ENCODE measurements at regions not wholly inside any gene's neighbourhood (a gene's known extent, or its start where the extent isn't known, plus 50 kb on each side); places are given as distances from the start of the nearest gene placed in this dataset.

DNA sequence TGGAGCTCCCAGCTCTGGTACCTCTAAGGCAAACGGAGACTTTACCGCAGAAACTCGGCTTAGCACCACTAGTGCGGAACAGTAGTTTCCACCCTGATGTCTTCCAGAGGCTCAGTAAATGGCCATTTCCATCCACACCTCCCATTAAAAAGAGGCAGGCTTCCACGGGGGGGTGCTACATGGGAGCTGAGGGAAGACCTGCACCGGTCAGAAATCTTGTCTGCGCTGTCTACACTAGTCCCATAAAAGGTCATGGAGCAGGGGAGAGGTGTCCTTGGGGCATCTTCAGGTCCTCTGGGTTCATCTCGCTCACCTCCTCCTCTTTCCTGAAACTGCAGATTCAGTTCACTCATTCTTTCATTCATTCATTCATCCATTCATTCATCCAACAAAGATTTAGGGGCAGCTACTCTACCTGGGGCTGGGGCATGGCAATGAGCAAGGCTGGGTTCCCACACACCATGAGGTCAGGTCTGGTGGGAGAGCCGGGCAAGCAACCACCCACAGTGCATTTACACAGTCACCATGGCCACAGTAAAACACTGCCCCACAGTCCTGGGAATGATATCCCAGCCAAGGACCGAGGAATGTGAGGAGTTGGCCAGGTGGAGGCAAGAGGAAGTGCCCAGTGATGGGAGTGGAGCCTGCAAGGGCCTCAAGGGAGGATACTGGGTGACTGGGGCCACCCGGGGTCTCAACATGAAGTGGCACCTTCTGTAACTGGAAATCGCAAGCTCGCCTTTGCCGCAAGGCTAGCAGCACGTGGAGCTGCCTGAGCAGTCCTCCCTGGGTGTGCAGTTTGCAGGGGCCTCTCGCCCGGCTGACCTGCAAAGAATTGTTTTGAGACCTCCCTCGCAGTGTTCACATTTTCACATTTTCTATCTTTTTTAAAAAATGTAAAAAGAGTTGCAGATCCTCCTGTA, 180.2 kb upstream of the RAB6C start:
- H3K9me3 ChIP-seq (ENCODE audit: severe bottlenecking), result no peaks in the 10 kb centered on the region
- TF ChIP-seq, protein P1, sequence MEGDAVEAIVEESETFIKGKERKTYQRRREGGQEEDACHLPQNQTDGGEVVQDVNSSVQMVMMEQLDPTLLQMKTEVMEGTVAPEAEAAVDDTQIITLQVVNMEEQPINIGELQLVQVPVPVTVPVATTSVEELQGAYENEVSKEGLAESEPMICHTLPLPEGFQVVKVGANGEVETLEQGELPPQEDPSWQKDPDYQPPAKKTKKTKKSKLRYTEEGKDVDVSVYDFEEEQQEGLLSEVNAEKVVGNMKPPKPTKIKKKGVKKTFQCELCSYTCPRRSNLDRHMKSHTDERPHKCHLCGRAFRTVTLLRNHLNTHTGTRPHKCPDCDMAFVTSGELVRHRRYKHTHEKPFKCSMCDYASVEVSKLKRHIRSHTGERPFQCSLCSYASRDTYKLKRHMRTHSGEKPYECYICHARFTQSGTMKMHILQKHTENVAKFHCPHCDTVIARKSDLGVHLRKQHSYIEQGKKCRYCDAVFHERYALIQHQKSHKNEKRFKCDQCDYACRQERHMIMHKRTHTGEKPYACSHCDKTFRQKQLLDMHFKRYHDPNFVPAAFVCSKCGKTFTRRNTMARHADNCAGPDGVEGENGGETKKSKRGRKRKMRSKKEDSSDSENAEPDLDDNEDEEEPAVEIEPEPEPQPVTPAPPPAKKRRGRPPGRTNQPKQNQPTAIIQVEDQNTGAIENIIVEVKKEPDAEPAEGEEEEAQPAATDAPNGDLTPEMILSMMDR (IDR thresholded peaks at IDR 0.05; ENCODE audit: poor library complexity, severe bottlenecking), result no peak
- H3K36me3 ChIP-seq (ENCODE audit: low read depth), result no peaks in the 10 kb centered on the region
- H3K27me3 ChIP-seq (ENCODE audit: insufficient read depth, poor library complexity, severe bottlenecking), result no peaks in the 10 kb centered on the region
- no peak overlapping the region for H3K4me3 ChIP-seq (ENCODE audit: severe bottlenecking)
- H3K27ac ChIP-seq (ENCODE audit: poor library complexity, severe bottlenecking), result no peak overlapping the region
- DNase-seq (ENCODE audit: low spot score), result no peak
- no peak for ATAC-seq (ENCODE audit: low read depth)
- peaks cover 6% of the 10 kb centered on the region for H3K4me1 ChIP-seq (ENCODE audit: insufficient read depth, poor library complexity, severe bottlenecking)

DNA sequence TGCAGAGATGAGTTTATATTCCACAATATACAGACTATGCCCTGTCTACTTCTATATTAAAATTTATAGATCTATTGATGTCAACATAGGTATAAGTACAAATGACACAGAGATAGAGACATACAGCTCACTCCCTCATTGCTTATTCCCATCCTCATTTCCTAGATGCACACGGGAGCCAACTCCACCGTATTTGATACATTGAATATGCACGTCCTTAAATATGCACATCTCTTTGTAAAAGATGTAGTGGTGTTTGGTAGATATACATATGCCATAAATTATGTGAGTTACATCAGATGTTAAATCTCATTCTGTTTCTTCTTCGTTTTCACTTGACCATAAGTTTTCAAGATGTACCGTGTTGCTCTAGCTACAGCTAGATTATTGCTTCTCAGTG, 179.2 kb upstream of the RAB6C start:
- no peak overlapping the region for H3K27ac ChIP-seq (ENCODE audit: poor library complexity, severe bottlenecking)
- TF ChIP-seq, protein P1 (IDR thresholded peaks at IDR 0.05; ENCODE audit: poor library complexity, severe bottlenecking), result no peak
- DNase-seq (ENCODE audit: low spot score) (no peak), ATAC-seq (ENCODE audit: low read depth) (no peak)
- H3K27me3 ChIP-seq (ENCODE audit: insufficient read depth, poor library complexity, severe bottlenecking), result no peaks in the 10 kb centered on the region
- H3K9me3 ChIP-seq (ENCODE audit: severe bottlenecking), result no peaks in the 10 kb centered on the region
- H3K4me1 ChIP-seq (ENCODE audit: insufficient read depth, poor library complexity, severe bottlenecking), result peaks cover 6% of the 10 kb centered on the region
- no peaks in the 10 kb centered on the region for H3K36me3 ChIP-seq (ENCODE audit: low read depth)
- no peak overlapping the region for H3K4me3 ChIP-seq (ENCODE audit: severe bottlenecking)

DNA sequence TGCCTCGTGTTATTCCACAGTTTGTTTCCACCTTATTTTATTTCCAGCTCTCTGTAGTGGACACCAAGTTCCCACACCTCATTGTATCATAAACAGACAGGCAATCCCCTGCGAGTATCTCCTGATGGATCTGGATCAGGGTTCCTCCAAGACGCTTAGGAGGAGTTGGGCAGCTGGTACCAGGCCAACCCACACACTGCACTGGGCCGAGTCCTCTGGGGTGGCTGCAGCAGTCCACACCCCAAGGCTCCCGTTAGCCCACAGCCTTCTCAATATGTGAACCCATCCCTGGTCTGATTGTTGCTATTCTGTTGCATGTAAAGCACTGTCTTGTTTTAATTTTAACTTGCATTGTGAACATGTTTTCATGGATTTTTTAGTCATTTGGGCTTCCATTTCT, 178.8 kb upstream of the RAB6C start:
- no peaks in the 10 kb centered on the region for H3K27me3 ChIP-seq (ENCODE audit: insufficient read depth, poor library complexity, severe bottlenecking)
- TF ChIP-seq, protein P1 (IDR thresholded peaks at IDR 0.05; ENCODE audit: poor library complexity, severe bottlenecking), result no peak
- DNase-seq (ENCODE audit: low spot score), result no peak

DNA sequence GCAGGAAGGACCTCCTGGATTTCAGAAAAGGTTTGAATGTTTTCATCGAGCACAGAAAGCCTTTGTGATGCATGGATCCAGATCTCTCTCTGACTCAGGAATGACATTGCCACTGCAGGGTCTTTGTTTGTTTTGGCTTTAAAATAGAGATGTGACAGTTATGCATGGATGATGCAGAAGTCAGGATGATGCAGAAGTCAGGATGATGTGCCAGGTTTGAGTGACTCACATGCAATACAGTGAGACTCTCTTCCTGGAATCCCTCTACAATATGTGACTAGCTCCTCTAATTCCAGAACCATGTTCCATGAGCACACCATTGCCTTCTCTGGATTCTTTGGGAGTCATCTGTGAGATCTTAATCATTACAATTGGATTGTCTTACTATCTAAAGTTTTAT, 177.9 kb upstream of the RAB6C start:
- Histone ChIP-seq H3K4me1 (ENCODE audit: insufficient read depth, poor library complexity, severe bottlenecking) (peaks cover 6% of the 10 kb centered on the region), H3K27me3 (ENCODE audit: insufficient read depth, poor library complexity, severe bottlenecking) (no peaks in the 10 kb centered on the region), H3K27ac (ENCODE audit: poor library complexity, severe bottlenecking) (no peak overlapping the region), H3K9me3 (ENCODE audit: severe bottlenecking) (no peaks in the 10 kb centered on the region), H3K36me3 (ENCODE audit: low read depth) (no peaks in the 10 kb centered on the region), H3K4me3 (ENCODE audit: severe bottlenecking) (no peak overlapping the region)
- peak; percentile 78 for ATAC-seq (ENCODE audit: low read depth)
- DNase-seq (ENCODE audit: low spot score), result no peak
- TF ChIP-seq, protein P1 (IDR thresholded peaks at IDR 0.05; ENCODE audit: poor library complexity, severe bottlenecking), result no peak

More for the DNA sequence above, 178.8 kb upstream of the RAB6C start:
- no peaks in the 10 kb centered on the region for H3K9me3 ChIP-seq (ENCODE audit: severe bottlenecking)
- H3K4me1 ChIP-seq (ENCODE audit: insufficient read depth, poor library complexity, severe bottlenecking), result peaks cover 6% of the 10 kb centered on the region
- no peak overlapping the region for H3K27ac ChIP-seq (ENCODE audit: poor library complexity, severe bottlenecking)
- no peak overlapping the region for H3K4me3 ChIP-seq (ENCODE audit: severe bottlenecking)
- no peaks in the 10 kb centered on the region for H3K36me3 ChIP-seq (ENCODE audit: low read depth)
- no peak for ATAC-seq (ENCODE audit: low read depth)

DNA sequence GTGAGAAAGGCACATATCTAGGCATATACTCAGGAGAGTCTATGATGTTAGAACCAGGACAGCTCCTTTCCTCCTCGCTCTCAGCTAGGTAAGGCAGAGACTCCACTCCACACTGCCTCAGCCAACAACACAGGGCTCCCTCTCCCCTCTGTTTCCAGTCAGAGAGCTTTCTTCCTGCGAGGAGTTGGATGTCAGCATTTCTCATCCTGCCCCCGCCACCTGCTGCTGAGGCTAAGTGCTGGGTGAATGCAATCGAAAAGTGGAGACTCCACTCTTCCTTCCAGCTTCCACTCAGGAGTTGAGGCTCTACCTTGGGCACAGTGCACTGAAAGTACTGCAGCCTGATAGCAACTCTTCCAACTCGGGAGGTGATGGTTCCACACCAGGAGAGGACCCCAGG, 177.2 kb upstream of the RAB6C start:
- peaks cover 6% of the 10 kb centered on the region for H3K4me1 ChIP-seq (ENCODE audit: insufficient read depth, poor library complexity, severe bottlenecking)
- no peaks in the 10 kb centered on the region for H3K27me3 ChIP-seq (ENCODE audit: insufficient read depth, poor library complexity, severe bottlenecking)
- ATAC-seq (ENCODE audit: low read depth) (no peak), DNase-seq (ENCODE audit: low spot score) (no peak)
- TF ChIP-seq, protein P1 (IDR thresholded peaks at IDR 0.05; ENCODE audit: poor library complexity, severe bottlenecking), result no peak
- H3K27ac ChIP-seq (ENCODE audit: poor library complexity, severe bottlenecking), result no peak overlapping the region
- H3K36me3 ChIP-seq (ENCODE audit: low read depth), result no peaks in the 10 kb centered on the region
- no peak overlapping the region for H3K4me3 ChIP-seq (ENCODE audit: severe bottlenecking)
- no peaks in the 10 kb centered on the region for H3K9me3 ChIP-seq (ENCODE audit: severe bottlenecking)
